ENCODE measurements at regions not wholly inside any gene's neighbourhood (a gene's known extent, or its start where the extent isn't known, plus 50 kb on each side); places are given as distances from the start of the nearest gene placed in this dataset.
"Not testable (repeated sequence)": the region's sequence is repeated elsewhere in the genome, so short reads cannot be mapped to it uniquely, and the experiment has no call there.

GRCh38 chr10:8278099-8278498, 223.6 kb downstream of the GATA3 start:
- Histone ChIP-seq H3K4me1 (ENCODE audit: control insufficient read depth, insufficient read depth, low read length, unreplicated experiment) (no peaks in the 10 kb centered on the region), H3K4me3 (ENCODE audit: low read depth, low read length) (no peak overlapping the region), H3K27me3 (ENCODE audit: insufficient read depth, low read length) (no peaks in the 10 kb centered on the region), H3K79me2 (ENCODE audit: control insufficient read depth, insufficient read depth, low read length, unreplicated experiment) (no peaks in the 10 kb centered on the region), H3K27ac (ENCODE audit: low read depth, low read length) (no peak overlapping the region), H3K36me3 (ENCODE audit: insufficient read depth, low read length) (no peaks in the 10 kb centered on the region), H2AFZ (ENCODE audit: low read length, unreplicated experiment) (no peak overlapping the region)

DNA sequence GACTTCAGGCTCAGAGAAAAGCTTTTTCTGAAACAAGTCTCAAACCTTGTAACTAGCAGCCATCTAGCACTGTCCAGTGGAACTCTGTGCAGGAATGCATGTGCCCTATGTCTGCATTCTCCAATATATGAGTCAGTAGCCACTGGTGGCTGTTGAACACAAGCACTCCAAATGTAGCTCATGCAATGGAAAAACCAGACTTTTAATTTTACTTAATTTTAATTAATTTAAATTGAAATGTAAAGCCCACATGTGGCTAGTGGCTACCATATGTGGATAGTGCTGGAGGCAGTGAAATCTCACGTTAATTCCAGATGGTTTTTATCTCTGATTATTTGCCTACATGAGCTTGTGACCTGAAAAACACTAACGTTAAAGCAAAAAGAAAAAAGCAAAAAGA, 225.1 kb downstream of the GATA3 start:
- H3K4me3 ChIP-seq (ENCODE audit: low read depth, low read length): no peak overlapping the region
- H3K36me3 ChIP-seq (ENCODE audit: insufficient read depth, low read length): no peaks in the 10 kb centered on the region
- no peak overlapping the region for H2AFZ ChIP-seq (ENCODE audit: low read length, unreplicated experiment)

DNA sequence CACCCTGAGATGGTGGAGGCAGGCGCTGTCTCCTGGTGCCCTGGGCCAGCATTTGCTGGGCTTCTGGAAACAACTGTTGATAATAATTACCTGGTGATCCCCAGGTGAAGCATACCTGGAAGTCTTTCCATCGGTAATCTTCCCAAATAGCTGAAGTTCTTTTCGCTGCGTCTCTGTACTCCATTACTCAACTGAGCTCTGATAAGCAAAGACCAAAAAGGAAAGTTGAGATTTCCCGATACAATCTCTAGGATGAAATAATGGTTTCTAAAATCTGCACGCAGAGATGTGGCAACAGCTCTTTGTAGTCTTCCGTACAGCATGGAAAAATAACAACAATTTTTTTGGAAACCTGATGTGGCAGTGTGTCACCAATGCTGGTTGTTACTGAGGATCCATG, 226.5 kb downstream of the GATA3 start:
- H2AFZ ChIP-seq (ENCODE audit: low read length, unreplicated experiment): no peak overlapping the region
- H3K4me1 ChIP-seq (ENCODE audit: control insufficient read depth, insufficient read depth, low read length, unreplicated experiment): no peaks in the 10 kb centered on the region
- no peaks in the 10 kb centered on the region for H3K27me3 ChIP-seq (ENCODE audit: insufficient read depth, low read length)
- no peak overlapping the region for H3K4me3 ChIP-seq (ENCODE audit: low read depth, low read length)
- H3K79me2 ChIP-seq (ENCODE audit: control insufficient read depth, insufficient read depth, low read length, unreplicated experiment): no peaks in the 10 kb centered on the region
- H3K36me3 ChIP-seq (ENCODE audit: insufficient read depth, low read length): no peaks in the 10 kb centered on the region
- H3K27ac ChIP-seq (ENCODE audit: low read depth, low read length): no peak overlapping the region

More for the DNA sequence above, 225.1 kb downstream of the GATA3 start:
- Histone ChIP-seq H3K27ac (ENCODE audit: low read depth, low read length) (no peak overlapping the region), H3K27me3 (ENCODE audit: insufficient read depth, low read length) (no peaks in the 10 kb centered on the region), H3K4me1 (ENCODE audit: control insufficient read depth, insufficient read depth, low read length, unreplicated experiment) (no peaks in the 10 kb centered on the region), H3K79me2 (ENCODE audit: control insufficient read depth, insufficient read depth, low read length, unreplicated experiment) (no peaks in the 10 kb centered on the region)

DNA sequence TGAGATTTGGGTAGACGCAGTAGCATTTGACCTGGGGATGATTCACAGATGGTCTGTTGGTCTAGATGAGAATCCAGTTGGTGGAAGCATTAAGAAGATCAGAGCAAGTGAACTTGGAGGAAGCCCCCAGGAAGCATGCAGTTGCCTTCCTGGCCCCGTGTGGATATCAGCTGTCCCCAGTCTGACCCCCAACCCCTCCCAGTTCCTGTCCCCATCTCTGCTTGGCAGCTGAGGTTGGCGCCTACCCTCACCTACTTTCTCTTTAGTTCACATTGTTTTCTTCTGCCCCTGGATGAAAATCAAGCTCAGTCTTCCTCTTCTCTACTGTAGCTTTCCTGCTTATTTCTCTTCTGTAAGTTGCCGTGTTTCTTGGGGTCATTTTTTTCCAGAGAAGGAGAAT, 227.9 kb downstream of the GATA3 start:
- H3K79me2 ChIP-seq (ENCODE audit: control insufficient read depth, insufficient read depth, low read length, unreplicated experiment): no peaks in the 10 kb centered on the region
- H3K4me1 ChIP-seq (ENCODE audit: control insufficient read depth, insufficient read depth, low read length, unreplicated experiment): no peaks in the 10 kb centered on the region
- H3K27ac ChIP-seq (ENCODE audit: low read depth, low read length): no peak overlapping the region
- H2AFZ ChIP-seq (ENCODE audit: low read length, unreplicated experiment): no peak overlapping the region
- no peaks in the 10 kb centered on the region for H3K36me3 ChIP-seq (ENCODE audit: insufficient read depth, low read length)
- no peak overlapping the region for H3K4me3 ChIP-seq (ENCODE audit: low read depth, low read length)
- H3K27me3 ChIP-seq (ENCODE audit: insufficient read depth, low read length): no peaks in the 10 kb centered on the region

- Histone ChIP-seq H2AFZ (ENCODE audit: low read length, unreplicated experiment) (no peak overlapping the region), H3K27me3 (ENCODE audit: insufficient read depth, low read length) (no peaks in the 10 kb centered on the region), H3K79me2 (ENCODE audit: control insufficient read depth, insufficient read depth, low read length, unreplicated experiment) (no peaks in the 10 kb centered on the region), H3K27ac (ENCODE audit: low read depth, low read length) (no peak overlapping the region), H3K4me1 (ENCODE audit: control insufficient read depth, insufficient read depth, low read length, unreplicated experiment) (no peaks in the 10 kb centered on the region), H3K4me3 (ENCODE audit: low read depth, low read length) (no peak overlapping the region), H3K36me3 (ENCODE audit: insufficient read depth, low read length) (no peaks in the 10 kb centered on the region)
Measured at GRCh38 chr10:8283166-8283905, 228.8 kb downstream of the GATA3 start.

DNA sequence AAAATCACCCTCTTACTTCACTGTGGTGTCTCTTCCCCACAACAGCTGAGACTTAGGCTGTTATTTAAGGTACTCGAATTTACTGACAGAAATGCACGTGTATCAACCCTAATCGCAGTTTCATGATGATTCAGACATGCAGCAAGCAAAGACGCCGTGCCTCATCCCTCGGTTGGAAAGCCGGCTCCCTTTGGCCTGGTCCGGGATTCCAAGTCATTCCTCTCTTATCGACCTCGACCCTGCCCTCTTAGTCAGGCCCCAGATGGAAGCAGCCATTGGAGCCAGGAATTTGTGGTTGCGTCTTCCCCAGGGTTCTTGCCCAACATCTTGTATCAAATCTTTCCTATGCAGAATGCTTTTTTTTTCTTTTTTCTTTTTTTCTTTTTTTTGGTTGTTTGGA, 229.5 kb downstream of the GATA3 start:
- no peaks in the 10 kb centered on the region for H3K4me1 ChIP-seq (ENCODE audit: control insufficient read depth, insufficient read depth, low read length, unreplicated experiment)
- no peaks in the 10 kb centered on the region for H3K27me3 ChIP-seq (ENCODE audit: insufficient read depth, low read length)
- H3K4me3 ChIP-seq (ENCODE audit: low read depth, low read length): no peak overlapping the region
- no peaks in the 10 kb centered on the region for H3K36me3 ChIP-seq (ENCODE audit: insufficient read depth, low read length)
- no peak overlapping the region for H3K27ac ChIP-seq (ENCODE audit: low read depth, low read length)
- H3K79me2 ChIP-seq (ENCODE audit: control insufficient read depth, insufficient read depth, low read length, unreplicated experiment): no peaks in the 10 kb centered on the region
- H2AFZ ChIP-seq (ENCODE audit: low read length, unreplicated experiment): no peak overlapping the region

- H3K4me3 ChIP-seq (ENCODE audit: low read depth, low read length); H3K4me1 ChIP-seq (ENCODE audit: control insufficient read depth, insufficient read depth, low read length, unreplicated experiment); H2AFZ ChIP-seq (ENCODE audit: low read length, unreplicated experiment); H3K27me3 ChIP-seq (ENCODE audit: insufficient read depth, low read length); H3K27ac ChIP-seq (ENCODE audit: low read depth, low read length); H3K79me2 ChIP-seq (ENCODE audit: control insufficient read depth, insufficient read depth, low read length, unreplicated experiment); H3K36me3 ChIP-seq (ENCODE audit: insufficient read depth, low read length): not testable (repeated sequence)
Measured at GRCh38 chr10:8285970-8286369, 231.5 kb downstream of the GATA3 start.

DNA sequence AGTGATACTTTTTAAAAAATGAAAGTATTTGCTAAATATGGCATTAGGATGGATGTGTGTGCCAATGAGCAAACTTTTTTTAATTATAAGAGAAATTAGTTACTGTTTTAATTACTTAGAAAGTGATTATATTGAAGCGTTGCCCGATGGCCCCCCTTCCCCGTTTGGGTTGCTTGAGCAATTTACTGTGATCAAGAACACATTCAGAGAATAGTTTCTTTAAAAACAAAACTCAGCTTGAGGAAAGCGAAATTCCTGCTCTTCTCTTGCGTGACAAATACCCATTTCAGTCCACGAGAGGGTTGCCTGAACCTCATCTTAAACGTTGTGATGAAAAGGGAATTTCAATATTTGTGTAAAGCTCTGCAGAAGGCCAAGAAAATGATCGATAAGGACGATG, 234.1 kb downstream of the GATA3 start:
- Histone ChIP-seq H3K4me1 (ENCODE audit: control insufficient read depth, insufficient read depth, low read length, unreplicated experiment) (no peaks in the 10 kb centered on the region), H3K79me2 (ENCODE audit: control insufficient read depth, insufficient read depth, low read length, unreplicated experiment) (no peaks in the 10 kb centered on the region), H3K27me3 (ENCODE audit: insufficient read depth, low read length) (no peaks in the 10 kb centered on the region), H3K36me3 (ENCODE audit: insufficient read depth, low read length) (no peaks in the 10 kb centered on the region), H2AFZ (ENCODE audit: low read length, unreplicated experiment) (no peak overlapping the region), H3K27ac (ENCODE audit: low read depth, low read length) (no peak overlapping the region), H3K4me3 (ENCODE audit: low read depth, low read length) (no peak overlapping the region)

DNA sequence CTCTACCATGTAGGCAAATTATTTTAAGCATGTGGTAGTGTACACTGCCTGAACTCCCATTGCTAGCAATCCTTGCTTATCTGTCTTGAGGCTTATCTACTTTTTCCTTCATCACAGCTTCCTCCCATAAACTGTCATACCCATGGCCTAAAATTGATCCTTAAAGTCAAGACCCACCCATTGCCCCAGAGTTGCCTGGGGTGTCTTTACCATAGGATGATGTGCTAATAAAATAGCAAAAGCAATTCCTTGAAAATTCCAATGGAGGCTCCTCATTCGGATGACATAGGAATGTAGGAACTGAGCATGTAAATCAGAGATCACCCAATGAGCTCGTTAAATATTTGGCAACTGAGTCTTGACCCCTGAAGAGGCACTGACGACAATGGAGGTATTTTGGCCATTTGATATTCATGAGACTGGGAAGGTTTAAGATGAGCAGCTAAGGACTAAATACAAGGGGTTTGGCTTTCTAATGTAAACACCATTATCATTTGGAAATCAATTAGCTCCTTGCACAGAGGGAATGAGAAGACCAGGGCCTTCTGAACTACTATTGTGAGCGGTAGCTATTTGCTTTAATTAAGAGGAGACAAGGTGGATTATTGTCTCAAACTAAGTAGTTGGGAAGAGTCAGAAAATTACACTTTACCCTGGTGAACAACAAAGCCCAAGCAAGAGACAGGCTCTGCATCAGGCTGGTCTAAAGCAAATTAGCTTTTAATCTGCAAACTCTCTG, 234.9 kb downstream of the GATA3 start:
- Histone ChIP-seq H2AFZ (ENCODE audit: low read length, unreplicated experiment) (no peak overlapping the region), H3K27me3 (ENCODE audit: insufficient read depth, low read length) (no peaks in the 10 kb centered on the region), H3K27ac (ENCODE audit: low read depth, low read length) (no peak overlapping the region), H3K36me3 (ENCODE audit: insufficient read depth, low read length) (no peaks in the 10 kb centered on the region), H3K4me1 (ENCODE audit: control insufficient read depth, insufficient read depth, low read length, unreplicated experiment) (no peaks in the 10 kb centered on the region), H3K79me2 (ENCODE audit: control insufficient read depth, insufficient read depth, low read length, unreplicated experiment) (no peaks in the 10 kb centered on the region), H3K4me3 (ENCODE audit: low read depth, low read length) (no peak overlapping the region)

DNA sequence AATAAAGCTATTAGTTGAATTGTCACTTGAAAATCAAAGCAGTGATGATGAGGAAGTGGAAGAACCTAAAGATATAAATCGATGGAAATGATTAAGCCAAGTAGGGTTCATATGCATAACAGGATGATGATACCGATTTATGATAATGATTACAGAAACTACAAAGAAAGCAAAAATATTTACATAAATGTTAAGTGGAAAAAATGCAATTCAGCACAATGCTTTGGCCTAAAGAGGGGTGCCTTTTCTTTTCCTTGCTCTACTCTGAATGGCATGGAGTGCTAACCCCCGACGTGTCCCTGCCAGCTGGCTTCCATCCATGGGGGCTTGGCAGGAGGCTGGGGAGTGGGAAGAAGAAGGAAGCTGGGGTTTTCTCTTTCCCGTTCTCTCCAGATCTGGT, 240.3 kb downstream of the GATA3 start:
- Histone ChIP-seq H3K4me1 (ENCODE audit: control insufficient read depth, insufficient read depth, low read length, unreplicated experiment) (no peaks in the 10 kb centered on the region), H3K36me3 (ENCODE audit: insufficient read depth, low read length) (no peaks in the 10 kb centered on the region), H3K4me3 (ENCODE audit: low read depth, low read length) (no peak overlapping the region), H2AFZ (ENCODE audit: low read length, unreplicated experiment) (no peak overlapping the region), H3K79me2 (ENCODE audit: control insufficient read depth, insufficient read depth, low read length, unreplicated experiment) (no peaks in the 10 kb centered on the region), H3K27me3 (ENCODE audit: insufficient read depth, low read length) (no peaks in the 10 kb centered on the region), H3K27ac (ENCODE audit: low read depth, low read length) (no peak overlapping the region)

DNA sequence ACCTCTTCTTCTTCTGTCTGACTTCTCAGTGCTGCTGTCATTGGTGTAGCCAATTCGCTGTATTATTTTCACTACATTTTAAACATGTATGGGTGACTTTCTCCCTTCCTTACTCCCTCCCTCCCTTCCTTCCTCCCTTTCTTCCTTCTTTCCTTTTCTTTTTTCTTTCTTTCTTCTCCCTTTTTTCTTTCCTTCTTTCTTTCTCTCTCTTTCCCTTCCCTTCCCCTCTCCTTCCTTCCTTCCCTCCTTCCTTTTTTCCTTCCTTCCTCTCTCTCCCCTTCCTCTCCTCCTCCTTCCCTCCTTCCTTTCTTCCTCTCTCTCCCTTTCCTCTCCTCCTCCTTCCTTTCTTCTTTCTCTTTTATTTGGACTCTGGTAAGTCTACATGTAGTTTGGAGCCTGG, 240.8 kb downstream of the GATA3 start:
- H3K4me1 ChIP-seq (ENCODE audit: control insufficient read depth, insufficient read depth, low read length, unreplicated experiment): no peaks in the 10 kb centered on the region
- H3K36me3 ChIP-seq (ENCODE audit: insufficient read depth, low read length): no peaks in the 10 kb centered on the region
- H2AFZ ChIP-seq (ENCODE audit: low read length, unreplicated experiment): no peak overlapping the region
- no peak overlapping the region for H3K27ac ChIP-seq (ENCODE audit: low read depth, low read length)
- no peaks in the 10 kb centered on the region for H3K79me2 ChIP-seq (ENCODE audit: control insufficient read depth, insufficient read depth, low read length, unreplicated experiment)
- no peaks in the 10 kb centered on the region for H3K27me3 ChIP-seq (ENCODE audit: insufficient read depth, low read length)
- no peak overlapping the region for H3K4me3 ChIP-seq (ENCODE audit: low read depth, low read length)
